ENCODE measurements at regions not wholly inside any gene's neighbourhood (a gene's known extent, or its start where the extent isn't known, plus 50 kb on each side); places are given as distances from the start of the nearest gene placed in this dataset.
"Not testable (repeated sequence)": the region's sequence is repeated elsewhere in the genome, so short reads cannot be mapped to it uniquely, and the experiment has no call there.

DNA sequence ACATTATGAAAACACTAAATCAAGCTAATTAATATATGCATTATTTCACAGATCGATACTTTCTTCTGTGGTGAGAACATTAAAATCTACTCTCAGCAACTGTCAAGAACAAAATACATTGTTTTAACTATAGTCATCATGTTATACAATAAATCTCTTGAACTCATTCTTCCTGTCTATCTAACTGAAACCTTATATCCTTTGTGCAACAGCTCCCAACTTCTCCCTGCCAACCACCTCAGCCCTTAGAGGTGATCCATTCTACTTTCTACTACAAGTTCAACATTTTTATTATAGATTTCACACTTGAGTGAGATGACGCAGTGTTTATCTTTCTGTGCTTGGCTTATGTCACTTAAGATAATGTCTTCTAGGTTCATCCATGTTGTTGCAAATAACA is 535.2 kb upstream of the CRIM1 start:
- H3K4me3 ChIP-seq (ENCODE audit: control insufficient read depth, low read depth, low read length): no peak overlapping the region
- TF ChIP-seq, protein P1, sequence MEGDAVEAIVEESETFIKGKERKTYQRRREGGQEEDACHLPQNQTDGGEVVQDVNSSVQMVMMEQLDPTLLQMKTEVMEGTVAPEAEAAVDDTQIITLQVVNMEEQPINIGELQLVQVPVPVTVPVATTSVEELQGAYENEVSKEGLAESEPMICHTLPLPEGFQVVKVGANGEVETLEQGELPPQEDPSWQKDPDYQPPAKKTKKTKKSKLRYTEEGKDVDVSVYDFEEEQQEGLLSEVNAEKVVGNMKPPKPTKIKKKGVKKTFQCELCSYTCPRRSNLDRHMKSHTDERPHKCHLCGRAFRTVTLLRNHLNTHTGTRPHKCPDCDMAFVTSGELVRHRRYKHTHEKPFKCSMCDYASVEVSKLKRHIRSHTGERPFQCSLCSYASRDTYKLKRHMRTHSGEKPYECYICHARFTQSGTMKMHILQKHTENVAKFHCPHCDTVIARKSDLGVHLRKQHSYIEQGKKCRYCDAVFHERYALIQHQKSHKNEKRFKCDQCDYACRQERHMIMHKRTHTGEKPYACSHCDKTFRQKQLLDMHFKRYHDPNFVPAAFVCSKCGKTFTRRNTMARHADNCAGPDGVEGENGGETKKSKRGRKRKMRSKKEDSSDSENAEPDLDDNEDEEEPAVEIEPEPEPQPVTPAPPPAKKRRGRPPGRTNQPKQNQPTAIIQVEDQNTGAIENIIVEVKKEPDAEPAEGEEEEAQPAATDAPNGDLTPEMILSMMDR (conservative IDR thresholded peaks at IDR 0.05; ENCODE audit: control insufficient read depth, insufficient read depth, low read depth, low read length): no peak
- DNase-seq (ENCODE audit: low read depth): no peak

DNA sequence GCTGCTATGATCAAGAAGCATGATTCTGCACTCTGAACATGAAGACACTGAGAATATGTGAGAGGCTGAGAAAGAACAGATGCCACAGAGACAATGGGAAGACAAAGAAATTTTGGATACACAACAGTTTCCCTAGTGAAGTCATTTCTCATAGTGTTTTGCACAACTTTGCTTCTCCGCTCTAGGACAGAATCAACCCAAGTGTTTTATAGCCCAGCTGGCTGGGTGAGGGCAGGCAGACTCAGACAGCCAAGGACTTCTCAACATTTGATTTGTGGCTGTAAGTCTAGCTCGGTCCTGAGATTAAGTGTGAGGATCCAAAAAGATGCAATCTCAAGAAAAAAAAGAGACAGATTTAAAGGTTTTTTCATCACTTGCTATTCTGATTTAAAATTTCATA is 536.5 kb upstream of the CRIM1 start:
- TF ChIP-seq, protein P1 (conservative IDR thresholded peaks at IDR 0.05; ENCODE audit: control insufficient read depth, insufficient read depth, low read depth, low read length): no peak
- no peak for DNase-seq (ENCODE audit: low read depth)

DNA sequence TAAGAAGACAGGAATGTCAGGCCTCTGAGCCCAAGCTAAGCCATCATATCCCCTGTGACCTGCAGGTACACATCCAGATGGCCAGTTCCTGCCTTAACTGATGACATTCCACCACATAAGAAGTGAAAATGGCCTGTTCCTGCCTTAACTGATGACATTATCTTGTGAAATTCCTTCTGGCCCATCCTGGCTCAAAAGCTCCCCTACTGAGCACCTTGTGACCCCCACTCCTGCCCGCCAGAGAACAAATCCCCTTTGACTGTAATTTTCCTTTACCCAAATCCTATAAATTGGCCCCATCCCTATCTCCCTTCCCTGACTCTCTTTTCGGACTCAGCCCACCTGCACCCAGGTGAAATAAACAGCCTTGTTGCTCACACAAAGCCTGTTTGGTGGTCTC is 537.2 kb upstream of the CRIM1 start:
- not testable (repeated sequence) for H3K4me3 ChIP-seq (ENCODE audit: control insufficient read depth, low read depth, low read length); DNase-seq (ENCODE audit: low read depth)

More for the DNA sequence above, 536.5 kb upstream of the CRIM1 start:
- no peak overlapping the region for H3K4me3 ChIP-seq (ENCODE audit: control insufficient read depth, low read depth, low read length)

DNA sequence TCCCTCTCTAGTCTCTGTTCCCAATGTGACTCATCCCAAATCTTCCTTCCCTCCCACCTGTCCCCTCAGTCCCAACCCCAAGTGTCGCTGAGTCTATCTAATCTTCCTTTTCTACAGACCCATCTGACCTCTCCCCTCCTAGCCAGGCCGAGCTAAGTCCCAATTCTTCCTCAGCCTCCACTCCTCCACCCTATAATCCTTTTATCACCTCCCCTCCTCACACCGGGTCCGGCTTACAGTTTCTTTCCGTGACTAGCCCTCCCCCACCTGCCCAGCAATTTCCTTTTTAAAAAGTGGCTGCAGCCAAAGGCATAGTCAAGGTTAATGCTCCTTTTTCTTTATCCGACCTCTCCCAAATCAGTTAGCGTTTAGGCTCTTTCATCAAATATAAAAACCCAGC is 541.0 kb upstream of the CRIM1 start:
- not testable (repeated sequence) for DNase-seq (ENCODE audit: low read depth); H3K4me3 ChIP-seq (ENCODE audit: control insufficient read depth, low read depth, low read length)

GRCh38 chr2:35803126-35803525 is 552.5 kb upstream of the CRIM1 start:
- no peak for DNase-seq (ENCODE audit: low read depth)
- TF ChIP-seq, protein P1 (conservative IDR thresholded peaks at IDR 0.05; ENCODE audit: control insufficient read depth, insufficient read depth, low read depth, low read length): no peak
- no peak overlapping the region for H3K4me3 ChIP-seq (ENCODE audit: control insufficient read depth, low read depth, low read length)

DNA sequence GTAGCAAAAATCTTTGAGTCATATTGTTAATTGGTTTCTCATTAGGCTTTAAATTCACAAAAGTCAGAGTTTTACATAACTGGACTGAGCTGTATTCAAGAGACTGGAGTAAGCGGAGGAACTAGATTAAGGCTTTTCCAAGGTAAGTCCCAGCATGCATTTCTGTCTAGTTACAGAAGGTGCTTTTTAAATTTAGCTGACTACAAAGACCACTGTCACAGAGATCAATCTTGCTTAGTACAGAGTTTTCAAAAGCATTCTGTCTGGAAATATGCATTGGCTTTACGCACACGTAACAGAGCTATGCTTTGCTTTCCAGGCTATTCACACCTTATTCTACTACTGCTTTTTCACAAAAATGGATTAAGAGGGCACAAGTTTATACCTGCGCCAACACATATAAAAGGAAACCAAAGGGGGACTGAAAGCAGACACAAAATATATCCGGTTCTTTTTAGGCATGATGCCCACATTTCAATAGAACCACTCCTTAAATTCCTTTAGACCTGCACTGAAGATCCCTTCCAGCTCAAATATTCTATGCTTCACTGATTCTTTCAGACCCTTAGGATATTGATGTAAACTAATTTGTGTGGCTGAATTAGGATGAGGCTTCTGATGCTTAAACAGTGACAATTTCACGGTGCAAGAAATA is 560.7 kb upstream of the CRIM1 start:
- H3K4me3 ChIP-seq (ENCODE audit: control insufficient read depth, low read depth, low read length): no peak overlapping the region
- no peak for DNase-seq (ENCODE audit: low read depth)

DNA sequence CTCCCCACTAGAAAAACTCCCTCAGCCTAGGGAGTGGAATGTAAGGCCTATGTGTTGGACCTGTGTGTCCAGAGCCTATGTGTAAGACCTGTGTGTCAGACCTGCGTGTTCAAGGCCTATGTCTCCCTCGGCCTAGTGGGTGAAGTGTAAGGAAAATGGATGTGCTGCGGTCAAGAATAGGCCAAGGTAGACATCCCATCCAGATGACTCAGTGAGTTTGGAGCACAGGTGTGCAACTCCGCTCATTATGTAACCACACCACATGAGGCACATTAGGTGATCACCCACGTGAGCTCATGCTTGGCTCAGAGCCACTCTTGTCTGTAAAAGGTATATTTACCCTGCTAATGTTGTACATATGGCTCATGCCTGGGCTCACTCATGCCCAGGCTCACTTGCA is 565.3 kb upstream of the CRIM1 start:
- no peak overlapping the region for H3K4me3 ChIP-seq (ENCODE audit: control insufficient read depth, low read depth, low read length)
- TF ChIP-seq, protein P1 (conservative IDR thresholded peaks at IDR 0.05; ENCODE audit: control insufficient read depth, insufficient read depth, low read depth, low read length): no peak
- no peak for DNase-seq (ENCODE audit: low read depth)

More for the DNA sequence above, 560.7 kb upstream of the CRIM1 start:
- TF ChIP-seq, protein P1 (conservative IDR thresholded peaks at IDR 0.05; ENCODE audit: control insufficient read depth, insufficient read depth, low read depth, low read length): no peak

DNA sequence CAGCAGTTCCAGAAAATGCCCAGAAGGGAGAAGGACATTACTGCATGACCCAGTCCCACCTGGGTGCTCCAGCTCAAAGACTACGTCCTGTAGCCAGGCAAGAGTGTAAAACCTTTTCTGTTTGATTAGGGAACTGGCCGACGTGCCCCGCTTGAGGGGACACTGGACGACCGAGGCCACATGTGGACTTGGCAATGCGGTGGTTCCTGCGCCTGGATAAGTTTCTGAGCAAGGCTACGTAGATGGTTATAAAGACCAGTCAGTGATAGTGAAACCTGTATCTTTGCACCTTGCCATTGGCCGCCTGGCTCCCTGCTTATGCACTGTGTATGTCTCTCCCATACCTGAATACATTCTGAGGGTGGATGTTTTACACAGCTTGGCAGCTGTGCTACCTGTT is 567.0 kb upstream of the CRIM1 start:
- DNase-seq (ENCODE audit: low read depth): no peak
- TF ChIP-seq, protein P1 (conservative IDR thresholded peaks at IDR 0.05; ENCODE audit: control insufficient read depth, insufficient read depth, low read depth, low read length): no peak
- no peak overlapping the region for H3K4me3 ChIP-seq (ENCODE audit: control insufficient read depth, low read depth, low read length)
